VCaP (cell line): ENCODE measurements at regions not wholly inside any gene's neighbourhood (a gene's known extent, or its start where the extent isn't known, plus 50 kb on each side); places are given as distances from the start of the nearest gene placed in this dataset.
A peak's percentile ranks its signal among the peaks of the same experiment; 100 is the strongest.

Experiments
- H3K27ac ChIP-seq: fragments of 450-650 bp; 2 replicates; pipeline ENCODE4 v1.5.1; 2017
- CTCF ChIP-seq: fragments of 450-650 bp; conservative IDR thresholded peaks from 2 replicates; pipeline ENCODE4 v1.5.1; 2017; ENCODE audit warnings: mild to moderate bottlenecking, moderate library complexity

- no peak for TF ChIP-seq CTCF
- H3K27ac ChIP-seq, result no peak overlapping the region
Measured at GRCh38 chr18:67276638-67277037, 239.9 kb downstream of the DSEL start.

- TF ChIP-seq CTCF, result no peak
Measured at GRCh38 chr18:67273288-67273687, 243.2 kb downstream of the DSEL start.

GRCh38 chr18:67269206-67269605 is 247.3 kb downstream of the DSEL start:
- H3K27ac ChIP-seq, result no peak overlapping the region
- no peak for TF ChIP-seq CTCF

More at GRCh38 chr18:67273288-67273687, 243.2 kb downstream of the DSEL start:
- H3K27ac ChIP-seq, result no peak overlapping the region

- no peak for TF ChIP-seq CTCF
- H3K27ac ChIP-seq, result no peak overlapping the region
Measured at GRCh38 chr18:67268530-67268929, 248.0 kb downstream of the DSEL start.

GRCh38 chr18:67266246-67267237 is 250.0 kb downstream of the DSEL start:
- H3K27ac ChIP-seq, result peak overlapping the region; percentile 88
- TF ChIP-seq CTCF, result no peak

- peak overlapping the region; percentile 88 for H3K27ac ChIP-seq
- TF ChIP-seq CTCF, result no peak
Measured at GRCh38 chr18:67265464-67266245, 250.9 kb downstream of the DSEL start.

- H3K27ac ChIP-seq, result no peak overlapping the region
Measured at GRCh38 chr18:67261931-67262552, 254.5 kb downstream of the DSEL start.

More at GRCh38 chr18:67261931-67262552, 254.5 kb downstream of the DSEL start:
- TF ChIP-seq CTCF, result no peak
